Naive thymus-derived CD4-positive, alpha-beta T cell (primary cell): ENCODE measurements at regions not wholly inside any gene's neighbourhood (a gene's known extent, or its start where the extent isn't known, plus 50 kb on each side); places are given as distances from the start of the nearest gene placed in this dataset.

ENCODE experiments used
- ATAC-seq: fragments of 150-1000 bp; cut with Tn5 transposase; 2 replicates; pipeline ENCODE4 v1.10.0; 2021; ENCODE audit warnings: mild to moderate bottlenecking, moderate library complexity
- CTCF ChIA-PET: fragments of 350-600 bp; sonication (Branson Sonifier 250); formaldehyde crosslinking; loops from one replicate; lab custom pipeline; 2021; ENCODE audit warnings: antibody characterized with exemption; lab: Charles Lee
- POLR2A ChIA-PET: fragments of 350-600 bp; sonication (Branson Sonifier 250); formaldehyde crosslinking; loops from one replicate; lab custom pipeline; 2021; ENCODE audit warnings: antibody characterized with exemption, inconsistent platforms; lab: Charles Lee
- DNase-seq, 9 donors: peaks; one replicate each; pipeline versions ENCODE4 v3.0.0 to v3.0.0-alpha.2; 2020 to 2022; ENCODE audit warnings: mixed read lengths in 1 of 9
- H3K27ac ChIP-seq: one replicate; pipeline ENCODE4 v1.7.0; 2013; ENCODE audit warnings: mild to moderate bottlenecking, low read depth, low read length, moderate library complexity
- H3K27me3 ChIP-seq, 2 donors: one replicate each; pipeline ENCODE4 v1.7.0; 2013; ENCODE audit warnings: low read length in 2 of 2, mild to moderate bottlenecking in 2 of 2, moderate library complexity in 2 of 2; ENCODE audit not compliant: control insufficient read depth in 2 of 2, insufficient read depth in 2 of 2
- H3K36me3 ChIP-seq, 3 experiments: 1 replicate in 2 of 3; 2 replicates in 1 of 3; pipeline ENCODE4 v1.7.0; 2013; ENCODE audit warnings: low read length in 3 of 3, mild to moderate bottlenecking in 3 of 3, moderate library complexity in 1 of 3; ENCODE audit not compliant: insufficient read depth in 3 of 3, control insufficient read depth in 2 of 3
- H3K4me1 ChIP-seq, 2 donors: one replicate each; pipeline ENCODE4 v1.7.0; 2013; ENCODE audit warnings: low read length in 2 of 2, mild to moderate bottlenecking in 2 of 2, moderate library complexity in 1 of 2; ENCODE audit not compliant: control insufficient read depth in 2 of 2, insufficient read depth in 2 of 2
- H3K4me3 ChIP-seq: 2 replicates; pipeline ENCODE4 v1.7.0; 2013; ENCODE audit warnings: mild to moderate bottlenecking, low read length
- H3K9me3 ChIP-seq, 3 experiments: 1 replicate in 2 of 3; 2 replicates in 1 of 3; pipeline ENCODE4 v1.7.0; 2013; ENCODE audit warnings: low read length in 3 of 3; ENCODE audit not compliant: control insufficient read depth in 2 of 3
- H3K27ac Mint-ChIP-seq, 9 donors: one replicate each; pipeline ENCODE4 v1.8.0; 2020 to 2022; ENCODE audit warnings: mixed read lengths in 9 of 9, mild to moderate bottlenecking in 8 of 9, moderate library complexity in 5 of 9, inconsistent platforms in 2 of 9
- H3K27me3 Mint-ChIP-seq, 5 donors: one replicate each; pipeline ENCODE4 v1.8.0; 2021 to 2022; ENCODE audit warnings: mixed read lengths in 5 of 5, mild to moderate bottlenecking in 1 of 5
- H3K36me3 Mint-ChIP-seq, 5 donors: one replicate each; pipeline ENCODE4 v1.8.0; 2020 to 2022; ENCODE audit warnings: mixed read lengths in 5 of 5, mild to moderate bottlenecking in 3 of 5, inconsistent platforms in 1 of 5
- H3K4me1 Mint-ChIP-seq, 7 donors: one replicate each; pipeline ENCODE4 v1.8.0; 2020 to 2022; ENCODE audit warnings: mixed read lengths in 7 of 7, mild to moderate bottlenecking in 3 of 7, inconsistent platforms in 1 of 7
- H3K4me3 Mint-ChIP-seq, 10 donors: one replicate each; pipeline ENCODE4 v1.8.0; 2020 to 2022; ENCODE audit warnings: mild to moderate bottlenecking in 10 of 10, mixed read lengths in 10 of 10, moderate library complexity in 6 of 10, inconsistent platforms in 2 of 10
- H3K9me3 Mint-ChIP-seq, 11 donors: one replicate each; pipeline ENCODE4 v1.8.0; 2020 to 2022; ENCODE audit warnings: mixed read lengths in 11 of 11, mild to moderate bottlenecking in 4 of 11, inconsistent platforms in 1 of 11, moderate library complexity in 1 of 11
- intact Hi-C, 2 donors: fragments of 100-400 bp; cut with micrococcal nuclease; formaldehyde crosslinking; loops; one replicate each; pipeline ENCODE4 v1.15.1; 2023

DNA sequence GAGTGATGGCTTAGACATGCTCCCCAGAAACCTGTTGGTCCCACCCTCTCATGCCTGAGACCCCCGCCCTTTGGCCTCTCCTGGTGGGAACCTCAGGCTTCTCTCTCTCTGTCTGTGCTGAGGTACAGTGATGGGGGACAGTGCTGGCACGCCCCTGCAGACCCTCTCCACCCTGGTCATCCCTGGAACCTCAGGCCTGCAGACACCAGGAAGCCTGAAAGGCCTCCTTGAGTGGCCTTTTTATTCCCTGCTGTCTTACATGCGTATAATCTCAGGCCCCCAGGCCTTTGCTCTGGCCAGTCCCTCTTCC, 78.5 kb upstream of the MAFB start:
- no peak overlapping the region for H3K27ac Mint-ChIP-seq

DNA sequence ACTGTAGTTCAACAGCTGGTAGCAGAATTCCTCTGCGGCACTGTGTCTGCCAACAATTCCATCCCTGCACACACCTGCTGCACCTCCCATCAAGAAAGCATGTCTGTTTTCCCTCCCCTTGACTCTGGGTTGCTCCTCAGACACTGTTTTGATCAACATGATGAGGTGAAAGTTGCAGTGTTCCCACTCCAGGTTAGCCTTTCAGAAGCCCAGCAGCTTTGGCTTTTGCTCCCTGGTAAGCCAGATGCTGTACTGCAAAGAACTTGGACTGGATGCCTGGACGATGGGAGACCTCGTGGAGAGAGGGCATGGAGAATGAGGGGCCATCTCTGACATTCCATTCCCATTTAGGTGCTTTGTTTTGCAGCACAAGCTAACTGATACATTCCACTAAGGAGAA, 79.1 kb upstream of the MAFB start:
- ChIA-PET CTCF (no interaction called here), POLR2A (no interaction called here)
- no peak overlapping the region for H3K4me3 Mint-ChIP-seq
- no peaks in the 10 kb centered on the region for H3K36me3 Mint-ChIP-seq
- H3K4me1 ChIP-seq = no peaks in the 10 kb centered on the region
- H3K36me3 ChIP-seq = no peaks in the 10 kb centered on the region
- DNase-seq (no peak), ATAC-seq (no peak)
- H3K27ac Mint-ChIP-seq = no peak overlapping the region
- H3K4me1 Mint-ChIP-seq = peaks cover 0 to 11% (median 0%) of the 10 kb centered on the region in 7 donors
- peaks cover 0 to 4% (median 0%) of the 10 kb centered on the region in 11 donors for H3K9me3 Mint-ChIP-seq
- H3K27me3 Mint-ChIP-seq = peaks cover 2 to 12% (median 6%) of the 10 kb centered on the region in 5 donors
- no peaks in the 10 kb centered on the region for H3K9me3 ChIP-seq
- H3K27me3 ChIP-seq = no peaks in the 10 kb centered on the region
- intact Hi-C loops = no loop called here
- H3K4me3 ChIP-seq = no peak overlapping the region
- no peak overlapping the region for H3K27ac ChIP-seq

More for the DNA sequence above, 78.5 kb upstream of the MAFB start:
- no peak for ATAC-seq
- ChIA-PET POLR2A (no interaction called here), CTCF (no interaction called here)
- peaks cover 2 to 12% (median 6%) of the 10 kb centered on the region in 5 donors for H3K27me3 Mint-ChIP-seq
- Histone ChIP-seq H3K9me3 (no peaks in the 10 kb centered on the region), H3K4me3 (no peak overlapping the region), H3K4me1 (no peaks in the 10 kb centered on the region), H3K36me3 (no peaks in the 10 kb centered on the region), H3K27ac (no peak overlapping the region), H3K27me3 (no peaks in the 10 kb centered on the region)
- intact Hi-C loops = no loop called here
- no peak overlapping the region for H3K4me3 Mint-ChIP-seq
- H3K4me1 Mint-ChIP-seq = peaks cover 0 to 11% (median 0%) of the 10 kb centered on the region in 7 donors
- H3K36me3 Mint-ChIP-seq = no peaks in the 10 kb centered on the region
- no peak for DNase-seq
- peaks cover 0 to 1% (median 0%) of the 10 kb centered on the region in 11 donors for H3K9me3 Mint-ChIP-seq

DNA sequence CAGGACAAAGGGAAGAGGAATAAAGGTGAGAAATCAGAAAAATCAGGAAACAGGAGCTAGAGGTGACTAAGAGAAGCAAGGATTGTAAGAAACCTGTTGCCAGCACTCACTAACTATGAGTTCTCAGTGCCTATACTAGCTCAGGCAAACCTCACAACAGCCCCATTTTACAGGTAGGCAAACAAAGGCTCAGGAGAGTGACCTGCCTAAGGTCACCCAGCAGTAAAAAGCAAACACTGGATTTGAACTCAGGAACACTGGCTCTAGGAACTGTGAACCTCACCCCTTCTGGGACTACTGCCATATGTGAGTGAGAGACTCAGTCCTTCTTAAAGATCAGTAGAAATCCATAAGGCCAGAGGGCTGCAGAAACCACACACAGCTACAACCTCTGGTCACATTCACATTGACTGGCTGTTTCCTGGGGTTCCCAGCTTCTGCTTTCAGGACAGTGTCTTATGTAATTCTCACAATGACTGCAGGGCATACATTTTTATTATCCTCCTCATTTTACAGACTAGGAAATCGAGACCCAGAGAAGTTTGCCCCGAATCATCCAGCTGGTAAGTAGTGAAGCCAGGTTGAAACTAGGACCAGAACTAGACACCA, 80.7 kb upstream of the MAFB start:
- CTCF ChIA-PET = no interaction called here
- Histone ChIP-seq H3K9me3 (no peaks in the 10 kb centered on the region), H3K4me3 (no peak overlapping the region), H3K36me3 (no peaks in the 10 kb centered on the region), H3K27ac (no peak overlapping the region), H3K27me3 (no peaks in the 10 kb centered on the region), H3K4me1 (no peaks in the 10 kb centered on the region)
- Mint-ChIP-seq H3K4me3 (no peak overlapping the region), H3K9me3 (peaks cover 0 to 4% (median 0%) of the 10 kb centered on the region in 11 donors), H3K27me3 (peaks cover 2 to 12% (median 6%) of the 10 kb centered on the region in 5 donors), H3K4me1 (peaks cover 0 to 20% (median 0%) of the 10 kb centered on the region in 7 donors), H3K36me3 (no peaks in the 10 kb centered on the region), H3K27ac (no peak overlapping the region)
- DNase-seq (no peak), ATAC-seq (peak; percentile 57)
- intact Hi-C loops = no loop called here
- POLR2A ChIA-PET = no interaction called here

DNA sequence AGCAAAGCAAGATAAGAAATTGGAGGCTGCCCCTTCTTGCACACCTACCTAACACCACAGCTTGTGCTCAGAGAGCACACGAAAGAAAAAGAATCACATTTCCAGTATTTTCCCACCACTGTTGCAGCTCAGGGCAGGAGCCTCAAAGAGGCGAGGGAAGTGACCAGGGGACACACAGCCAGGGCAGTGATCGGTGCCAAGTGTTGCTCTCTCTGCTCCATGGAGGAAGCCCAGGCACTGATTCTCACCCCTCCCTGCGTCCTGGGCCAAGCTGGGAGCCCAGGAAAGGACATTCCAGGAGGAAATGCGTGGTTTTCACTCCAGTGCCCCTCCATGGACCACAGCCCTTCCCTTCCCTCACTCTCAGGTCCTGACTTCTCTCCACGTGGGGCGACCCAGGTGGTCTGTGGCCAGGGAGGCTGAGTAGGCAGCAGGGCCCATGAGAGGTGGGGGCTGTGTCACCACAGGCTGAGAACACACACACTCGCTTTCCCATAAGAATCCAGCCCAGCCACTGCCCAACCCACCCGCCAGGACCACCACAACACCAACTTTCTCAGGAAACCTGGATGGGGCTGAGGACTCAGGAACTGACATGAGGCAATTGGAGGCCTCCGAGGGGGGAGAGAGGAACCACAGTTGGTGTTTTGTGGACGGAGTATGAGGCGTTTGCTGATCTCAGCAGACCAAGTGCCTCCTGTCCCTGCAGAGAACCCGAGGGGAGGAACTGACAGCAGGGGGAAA, 81.7 kb upstream of the MAFB start:
- Mint-ChIP-seq H3K27me3 (peaks cover 2 to 12% (median 6%) of the 10 kb centered on the region in 5 donors), H3K4me3 (no peak overlapping the region), H3K36me3 (no peaks in the 10 kb centered on the region), H3K27ac (no peak overlapping the region), H3K4me1 (peaks cover 0 to 23% (median 0%) of the 10 kb centered on the region in 7 donors), H3K9me3 (peaks cover 0 to 4% (median 0%) of the 10 kb centered on the region in 11 donors)
- no peak overlapping the region for H3K27ac ChIP-seq
- DNase-seq (no peak), ATAC-seq (no peak)
- H3K4me3 ChIP-seq = no peak overlapping the region
- ChIA-PET CTCF (no interaction called here), POLR2A (no interaction called here)
- H3K36me3 ChIP-seq = no peaks in the 10 kb centered on the region
- no peaks in the 10 kb centered on the region for H3K9me3 ChIP-seq
- H3K4me1 ChIP-seq = no peaks in the 10 kb centered on the region
- intact Hi-C loops = no loop called here
- no peaks in the 10 kb centered on the region for H3K27me3 ChIP-seq

DNA sequence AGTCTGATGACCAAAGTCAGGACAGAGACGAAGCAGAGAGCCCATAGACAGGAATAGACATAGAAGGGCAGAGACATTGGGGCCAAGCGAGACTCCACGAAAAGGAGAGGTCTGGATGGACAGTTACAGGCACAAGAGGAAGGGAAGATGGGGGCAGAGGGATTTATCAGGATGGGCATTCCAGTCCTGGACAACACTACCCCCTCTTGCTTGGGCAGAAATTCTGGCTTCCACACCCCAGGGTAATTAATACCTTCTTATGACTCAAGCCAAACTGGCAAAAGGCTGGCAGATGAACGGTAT, 82.2 kb upstream of the MAFB start:
- Mint-ChIP-seq H3K4me3 (no peak overlapping the region), H3K27ac (no peak overlapping the region), H3K9me3 (peaks cover 0 to 4% (median 0%) of the 10 kb centered on the region in 11 donors), H3K36me3 (no peaks in the 10 kb centered on the region), H3K27me3 (peaks cover 2 to 12% (median 6%) of the 10 kb centered on the region in 5 donors), H3K4me1 (peaks cover 0 to 24% (median 0%) of the 10 kb centered on the region in 7 donors)
- H3K27me3 ChIP-seq = no peaks in the 10 kb centered on the region
- no peak overlapping the region for H3K27ac ChIP-seq
- H3K36me3 ChIP-seq = no peaks in the 10 kb centered on the region
- ChIA-PET POLR2A (no interaction called here), CTCF (no interaction called here)
- ATAC-seq = no peak
- no peak for DNase-seq
- no peaks in the 10 kb centered on the region for H3K4me1 ChIP-seq
- intact Hi-C loops = no loop called here
- H3K4me3 ChIP-seq = no peak overlapping the region
- H3K9me3 ChIP-seq = no peaks in the 10 kb centered on the region

DNA sequence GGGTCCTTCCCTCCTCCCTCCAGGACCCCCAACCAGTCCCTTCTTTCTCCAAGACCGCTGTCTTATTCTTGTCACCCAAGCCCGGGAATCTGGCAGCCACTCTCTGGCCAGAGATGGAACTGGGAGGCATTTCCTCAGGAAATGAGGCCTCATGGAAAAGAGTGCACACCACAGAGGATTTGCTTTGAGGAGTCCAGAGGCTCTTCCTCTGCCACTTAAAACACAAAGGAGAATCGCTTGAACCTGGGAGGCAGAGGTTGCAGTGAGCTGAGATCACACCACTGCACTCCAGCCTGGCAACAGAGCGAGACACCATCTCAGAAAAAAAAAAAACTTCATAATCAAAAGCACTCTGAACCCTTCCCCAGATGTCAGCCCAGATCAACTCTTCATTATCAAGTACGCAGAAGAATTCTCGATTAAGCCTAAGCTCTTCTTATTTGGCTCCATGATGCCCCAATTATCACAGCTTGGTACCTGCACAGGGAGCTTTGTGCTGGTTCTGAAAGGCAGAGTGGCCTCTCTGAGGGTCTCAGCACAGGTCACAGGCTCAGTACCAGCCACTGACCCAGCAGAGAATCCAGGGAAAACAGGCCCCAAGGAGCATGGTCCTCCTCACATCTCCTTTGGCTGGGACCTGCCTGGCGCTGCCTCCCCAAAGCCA, 82.9 kb upstream of the MAFB start:
- Mint-ChIP-seq H3K4me1 (peaks cover 0 to 24% (median 0%) of the 10 kb centered on the region in 7 donors), H3K27me3 (peaks cover 2 to 12% (median 6%) of the 10 kb centered on the region in 5 donors), H3K4me3 (no peak overlapping the region), H3K36me3 (no peaks in the 10 kb centered on the region), H3K27ac (no peak overlapping the region), H3K9me3 (peaks cover 0 to 4% (median 0%) of the 10 kb centered on the region in 11 donors)
- intact Hi-C loops = no loop called here
- H3K4me3 ChIP-seq = no peak overlapping the region
- no peak overlapping the region for H3K27ac ChIP-seq
- H3K4me1 ChIP-seq = no peaks in the 10 kb centered on the region
- DNase-seq (no peak), ATAC-seq (no peak)
- H3K27me3 ChIP-seq = no peaks in the 10 kb centered on the region
- no peaks in the 10 kb centered on the region for H3K9me3 ChIP-seq
- ChIA-PET CTCF (interaction anchor here (0.7 kb wide), 1 partner anchor 191 kb away, joined by 3 read pairs; no protein-coding TSS in a partner anchor), POLR2A (no interaction called here)
- H3K36me3 ChIP-seq = no peaks in the 10 kb centered on the region
